GM18867 (cell line): ENCODE measurements at regions not wholly inside any gene's neighbourhood (a gene's known extent, or its start where the extent isn't known, plus 50 kb on each side); places are given as distances from the start of the nearest gene placed in this dataset.

Experiments
- ATAC-seq: cut with Tn5 transposase; IDR thresholded peaks from one replicate; pipeline ENCODE4 v1.9.1; 2021; ENCODE audit warnings: mild to moderate bottlenecking, moderate library complexity; ENCODE audit not compliant: unreplicated experiment

GRCh38 chr16:51924744-51925143 lies 622.2 kb downstream of the TOX3 start:
- ATAC-seq, result no peak

- ATAC-seq, result no peak
Observed at GRCh38 chr16:51922476-51922875, 624.5 kb downstream of the TOX3 start.

GRCh38 chr16:51919736-51920135 lies 627.2 kb downstream of the TOX3 start:
- ATAC-seq, result no peak

- no peak for ATAC-seq
Observed at GRCh38 chr16:51916814-51917213, 630.1 kb downstream of the TOX3 start.

GRCh38 chr16:51916231-51916630 lies 630.7 kb downstream of the TOX3 start:
- ATAC-seq, result no peak

- no peak for ATAC-seq
Observed at GRCh38 chr16:51907680-51908079, 639.3 kb downstream of the TOX3 start.

- no peak for ATAC-seq
Observed at GRCh38 chr16:51900221-51900780, 646.6 kb downstream of the TOX3 start.

GRCh38 chr16:51898872-51899271 lies 648.1 kb downstream of the TOX3 start:
- no peak for ATAC-seq

GRCh38 chr16:51896013-51896412 lies 650.9 kb downstream of the TOX3 start:
- ATAC-seq, result no peak

- no peak for ATAC-seq
Observed at GRCh38 chr16:51892293-51893007, 654.5 kb downstream of the TOX3 start.

- ATAC-seq, result no peak
Observed at GRCh38 chr16:51888534-51888933, 658.4 kb downstream of the TOX3 start.

GRCh38 chr16:51888016-51888415 lies 658.9 kb downstream of the TOX3 start:
- ATAC-seq, result no peak

GRCh38 chr16:51886456-51886855 lies 660.5 kb downstream of the TOX3 start:
- ATAC-seq, result no peak

- ATAC-seq, result no peak
Observed at GRCh38 chr16:51884773-51885172, 662.2 kb downstream of the TOX3 start.

GRCh38 chr16:51881731-51882130 lies 665.2 kb downstream of the TOX3 start:
- no peak for ATAC-seq

- no peak for ATAC-seq
Observed at GRCh38 chr16:51880776-51881175, 666.2 kb downstream of the TOX3 start.

- ATAC-seq, result no peak
Observed at GRCh38 chr16:51877686-51878085, 669.3 kb downstream of the TOX3 start.

GRCh38 chr16:51876934-51877333 lies 670.0 kb downstream of the TOX3 start:
- ATAC-seq, result no peak

- ATAC-seq, result no peak
Observed at GRCh38 chr16:51876601-51876875, 670.4 kb downstream of the TOX3 start.

GRCh38 chr16:51875834-51876600 lies 670.9 kb downstream of the TOX3 start:
- no peak for ATAC-seq

GRCh38 chr16:51872524-51872923 lies 674.4 kb downstream of the TOX3 start:
- no peak for ATAC-seq

GRCh38 chr16:51870296-51870854 lies 676.6 kb downstream of the TOX3 start:
- no peak for ATAC-seq
